Kidney tubule cell (primary cell): ENCODE measurements at regions not wholly inside any gene's neighbourhood (a gene's known extent, or its start where the extent isn't known, plus 50 kb on each side); places are given as distances from the start of the nearest gene placed in this dataset.

ENCODE experiments used
- DNase-seq: peaks from one replicate; pipeline ENCODE4 v3.0.0-alpha.2; 2018; ENCODE audit warnings: low spot score

DNA sequence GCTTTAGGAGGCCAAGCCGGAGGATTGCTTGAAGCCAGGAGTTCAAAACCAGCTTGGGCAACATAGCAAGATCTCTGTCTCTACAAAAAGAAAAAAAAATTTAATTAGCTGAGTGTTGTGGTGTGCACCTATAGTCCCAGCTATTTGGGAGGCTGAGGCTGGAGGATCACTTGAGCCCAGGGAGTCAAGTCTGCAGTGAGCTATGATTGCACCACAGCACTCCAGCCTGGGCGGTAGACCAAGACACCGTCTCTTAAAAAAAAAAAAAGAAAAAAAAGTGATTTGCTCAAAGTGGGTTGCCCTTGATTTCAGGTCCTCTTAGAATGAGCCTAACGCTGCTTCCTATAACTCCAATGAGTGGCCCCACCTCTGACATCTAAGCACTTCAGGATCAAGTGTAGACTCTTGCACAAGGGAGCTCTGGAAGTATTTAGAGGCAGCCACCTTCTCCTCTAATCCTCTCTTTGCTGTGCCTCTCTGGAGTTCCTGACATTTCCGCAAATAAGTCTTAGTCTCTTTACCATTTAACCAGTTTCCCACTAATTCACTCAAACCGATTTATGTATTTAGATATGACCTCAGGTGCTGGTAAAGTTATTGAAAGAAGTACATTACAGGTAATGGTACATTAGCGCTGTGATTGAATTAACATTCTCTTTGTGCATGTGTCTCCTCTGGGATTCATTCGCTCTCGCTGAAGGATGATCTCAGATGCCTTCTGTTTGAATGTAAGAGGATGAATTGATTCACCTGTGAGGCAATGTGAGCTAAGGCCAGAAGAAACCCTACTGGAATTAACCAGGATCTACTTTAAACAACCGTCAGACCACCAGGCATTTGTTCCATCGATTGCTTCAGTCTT, 60.8 kb upstream of the CELF2 start:
- no peak for DNase-seq

DNA sequence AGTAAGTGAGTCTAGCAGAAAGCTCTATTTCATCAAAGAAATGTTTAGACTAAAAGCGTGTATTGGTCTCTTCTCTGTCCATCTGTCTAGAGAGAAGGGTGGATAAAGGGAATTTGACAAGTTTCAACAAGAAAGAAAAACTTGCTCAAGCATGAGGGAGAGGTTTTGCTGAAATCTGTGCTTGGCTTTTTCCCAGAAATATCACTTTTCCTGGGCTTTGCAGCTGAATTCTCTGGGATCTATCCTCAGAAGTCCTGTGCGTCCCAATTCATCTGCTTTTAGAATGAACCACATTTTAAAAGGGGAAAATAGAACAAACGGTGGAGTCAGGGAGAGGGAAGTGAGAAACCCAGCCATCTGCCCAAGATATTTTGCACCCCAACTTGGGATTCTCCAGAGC, 59.6 kb upstream of the CELF2 start:
- no peak for DNase-seq

GRCh38 chr10:10959666-10960065, 58.0 kb upstream of the CELF2 start:
- no peak for DNase-seq

DNA sequence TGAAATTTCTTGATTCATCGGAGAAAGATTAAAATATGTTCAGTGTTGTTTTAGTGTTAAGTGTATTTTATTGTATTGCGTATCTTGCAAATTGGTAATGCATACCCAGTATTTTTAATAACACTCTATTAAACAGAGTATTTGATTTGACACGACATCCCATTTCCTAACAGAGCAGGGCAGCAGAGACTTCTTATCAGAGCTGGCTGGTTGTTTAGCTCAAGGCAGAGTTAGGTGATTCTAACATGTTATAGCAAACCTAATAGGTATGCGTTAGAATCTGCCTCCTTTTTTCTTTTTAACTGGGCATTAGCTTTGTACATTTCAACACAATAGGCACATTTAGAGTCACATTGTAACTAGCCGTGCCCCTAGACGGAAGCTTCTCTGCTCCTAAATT, 57.1 kb upstream of the CELF2 start:
- DNase-seq = no peak

GRCh38 chr10:10961072-10961471, 56.6 kb upstream of the CELF2 start:
- DNase-seq = no peak

- no peak for DNase-seq
These were observed 50.6 kb upstream of the CELF2 start for GRCh38 chr10:10967029-10967428.

DNA sequence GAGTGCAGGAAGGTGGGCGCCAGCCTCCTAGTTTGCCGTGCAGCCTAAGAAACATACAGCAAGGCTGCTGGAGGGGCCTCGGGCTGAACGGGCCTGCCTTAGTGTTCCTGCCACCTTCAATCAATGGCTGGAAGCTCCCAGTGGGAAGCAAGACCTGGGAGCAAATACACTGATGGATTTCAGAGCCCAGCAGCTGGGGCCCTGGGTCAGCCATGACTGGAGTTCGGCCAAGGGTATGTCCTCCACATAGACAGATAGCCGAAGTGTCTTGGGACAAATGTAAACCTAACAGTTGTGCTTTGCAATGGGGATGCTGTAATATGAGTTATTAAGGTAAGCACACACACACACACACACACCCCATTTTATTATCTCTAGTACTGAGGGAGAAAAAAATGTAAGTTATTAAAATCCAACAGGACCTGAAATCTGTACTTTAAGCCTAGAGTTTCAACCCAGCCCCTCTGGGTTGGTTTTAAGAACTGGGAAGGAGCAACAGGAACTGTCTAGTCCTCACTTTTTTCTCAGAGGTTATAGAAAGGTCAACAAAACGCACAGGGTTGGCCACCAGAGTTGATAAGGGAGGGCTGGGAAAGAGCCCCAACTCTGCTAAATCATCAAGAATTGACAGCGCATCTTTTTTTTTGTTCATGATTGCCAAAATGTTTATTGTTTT, 50.0 kb upstream of the CELF2 start:
- DNase-seq = no peak
